ENCODE measurements at regions not wholly inside any gene's neighbourhood (a gene's known extent, or its start where the extent isn't known, plus 50 kb on each side); places are given as distances from the start of the nearest gene placed in this dataset.

GRCh38 chr13:62287764-62288163 lies 872.1 kb upstream of the PCDH20 start:
- H3K9me3 ChIP-seq (ENCODE audit: control extremely low read depth in 1 of 5, control insufficient read depth in 4 of 5, insufficient read depth in 2 of 5, low read depth in 1 of 5, low read length in 4 of 5) = no peaks in the 10 kb centered on the region
- H3K4me3 ChIP-seq (ENCODE audit: control insufficient read depth in 1 of 7, extremely low read depth in 1 of 7, insufficient read depth in 4 of 7, low read depth in 2 of 7, low read length in 6 of 7) = no peak overlapping the region
- DNase-seq = no peak
- H3K27ac ChIP-seq (ENCODE audit: insufficient read depth in 1 of 2, low read depth in 1 of 2, low read length in 2 of 2, poor library complexity in 1 of 2, severe bottlenecking in 2 of 2) = no peak overlapping the region
- POLR2A ChIA-PET = no interaction called here
- H3K27me3 ChIP-seq (replicated peaks in 2 of 5; ENCODE audit: control insufficient read depth in 4 of 5, insufficient read depth in 5 of 5, low read length in 4 of 5) = no peaks in the 10 kb centered on the region
- H3K36me3 ChIP-seq (ENCODE audit: control insufficient read depth in 4 of 4, insufficient read depth in 4 of 4, low read length in 3 of 4) = no peaks in the 10 kb centered on the region
- WGBS (ENCODE audit: insufficient coverage) = 100% methylated on average over 1 of the region's 2 CpGs
- no peaks in the 10 kb centered on the region for H3K4me1 ChIP-seq (ENCODE audit: control extremely low read depth in 1 of 4, control insufficient read depth in 4 of 4, insufficient read depth in 4 of 4, low read length in 3 of 4)
- CTCF ChIA-PET = no interaction called here

DNA sequence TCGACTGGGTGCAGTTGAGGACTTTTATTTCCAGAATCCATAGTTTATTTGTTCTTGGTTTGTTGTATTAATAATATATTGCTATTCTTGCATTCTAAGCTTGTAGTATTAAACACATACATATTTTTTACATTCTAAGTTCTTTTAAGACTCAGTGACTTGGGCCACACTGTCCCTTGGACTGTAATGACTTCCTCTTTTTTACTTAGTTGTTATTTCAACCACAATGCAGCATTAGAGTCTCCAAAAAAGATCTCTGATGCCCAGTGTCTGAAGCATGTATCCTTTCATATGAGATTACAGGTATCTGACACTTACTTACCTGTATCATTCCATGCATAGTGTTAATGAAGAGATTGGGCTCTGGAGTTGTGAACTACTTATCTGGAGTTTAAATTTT lies 864.9 kb upstream of the PCDH20 start:
- H3K4me1 ChIP-seq (ENCODE audit: control extremely low read depth in 1 of 4, control insufficient read depth in 4 of 4, insufficient read depth in 4 of 4, low read length in 3 of 4) = no peaks in the 10 kb centered on the region
- no peak overlapping the region for H3K4me3 ChIP-seq (ENCODE audit: control insufficient read depth in 1 of 7, extremely low read depth in 1 of 7, insufficient read depth in 4 of 7, low read depth in 2 of 7, low read length in 6 of 7)
- H3K36me3 ChIP-seq (ENCODE audit: control insufficient read depth in 4 of 4, insufficient read depth in 4 of 4, low read length in 3 of 4) = no peaks in the 10 kb centered on the region
- no peaks in the 10 kb centered on the region for H3K9me3 ChIP-seq (ENCODE audit: control extremely low read depth in 1 of 5, control insufficient read depth in 4 of 5, insufficient read depth in 2 of 5, low read depth in 1 of 5, low read length in 4 of 5)
- no CpG with 5 or more reads among the region's 1 CpG for WGBS (ENCODE audit: insufficient coverage)
- no peak overlapping the region for H3K27ac ChIP-seq (ENCODE audit: insufficient read depth in 1 of 2, low read depth in 1 of 2, low read length in 2 of 2, poor library complexity in 1 of 2, severe bottlenecking in 2 of 2)
- H3K27me3 ChIP-seq (replicated peaks in 2 of 5; ENCODE audit: control insufficient read depth in 4 of 5, insufficient read depth in 5 of 5, low read length in 4 of 5) = no peaks in the 10 kb centered on the region
- ChIA-PET POLR2A (no interaction called here), CTCF (no interaction called here)
- peak in 2 of 3 donors; percentile 10 to 20 for DNase-seq

DNA sequence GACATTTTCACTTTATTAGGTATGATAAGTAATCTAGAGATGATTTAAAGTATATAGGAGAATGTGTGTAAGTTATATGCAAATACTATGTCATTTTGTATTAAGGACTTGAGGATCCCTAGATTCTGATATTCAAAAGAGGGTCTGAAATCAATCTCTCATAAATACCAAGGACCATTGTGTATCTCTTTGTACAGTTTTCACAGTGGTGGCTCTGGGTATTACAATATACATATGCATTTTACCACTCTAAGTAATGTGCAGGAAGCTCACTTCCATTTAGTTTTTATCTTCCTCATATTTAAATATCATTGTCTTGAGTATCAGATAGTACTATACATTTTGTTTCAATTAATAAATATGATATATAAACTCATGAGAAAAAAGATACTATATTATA lies 862.6 kb upstream of the PCDH20 start:
- Histone ChIP-seq H3K27me3 (replicated peaks in 2 of 5; ENCODE audit: control insufficient read depth in 4 of 5, insufficient read depth in 5 of 5, low read length in 4 of 5) (no peaks in the 10 kb centered on the region), H3K9me3 (ENCODE audit: control extremely low read depth in 1 of 5, control insufficient read depth in 4 of 5, insufficient read depth in 2 of 5, low read depth in 1 of 5, low read length in 4 of 5) (peaks cover 0 to 1% (median 0%) of the 10 kb centered on the region in 5 experiments), H3K4me3 (ENCODE audit: control insufficient read depth in 1 of 7, extremely low read depth in 1 of 7, insufficient read depth in 4 of 7, low read depth in 2 of 7, low read length in 6 of 7) (no peak overlapping the region), H3K27ac (ENCODE audit: insufficient read depth in 1 of 2, low read depth in 1 of 2, low read length in 2 of 2, poor library complexity in 1 of 2, severe bottlenecking in 2 of 2) (no peak overlapping the region), H3K4me1 (ENCODE audit: control extremely low read depth in 1 of 4, control insufficient read depth in 4 of 4, insufficient read depth in 4 of 4, low read length in 3 of 4) (no peaks in the 10 kb centered on the region), H3K36me3 (ENCODE audit: control insufficient read depth in 4 of 4, insufficient read depth in 4 of 4, low read length in 3 of 4) (no peaks in the 10 kb centered on the region)
- ChIA-PET CTCF (no interaction called here), POLR2A (no interaction called here)
- no peak for DNase-seq

DNA sequence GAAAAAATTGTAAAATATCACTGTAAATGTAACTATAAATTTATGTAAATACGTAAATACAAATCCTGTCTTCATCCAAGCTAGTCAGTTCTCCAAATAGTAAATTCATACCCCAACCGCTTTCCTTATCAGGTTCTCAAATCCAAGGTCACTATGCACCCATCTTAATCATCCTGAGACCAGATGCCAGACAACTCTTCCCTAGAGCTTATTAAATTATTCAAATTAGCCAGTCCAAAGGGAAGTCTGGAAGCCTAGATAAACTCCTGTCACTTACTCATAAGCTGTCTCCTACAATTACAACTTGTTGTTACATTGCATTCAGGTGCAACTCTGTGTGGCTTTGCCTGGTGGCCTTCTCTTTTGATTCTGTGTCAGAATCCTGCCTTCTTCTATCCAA lies 836.1 kb upstream of the PCDH20 start:
- Histone ChIP-seq H3K4me3 (ENCODE audit: control insufficient read depth in 1 of 7, extremely low read depth in 1 of 7, insufficient read depth in 4 of 7, low read depth in 2 of 7, low read length in 6 of 7) (no peak overlapping the region), H3K4me1 (ENCODE audit: control extremely low read depth in 1 of 4, control insufficient read depth in 4 of 4, insufficient read depth in 4 of 4, low read length in 3 of 4) (no peaks in the 10 kb centered on the region), H3K27me3 (replicated peaks in 2 of 5; ENCODE audit: control insufficient read depth in 4 of 5, insufficient read depth in 5 of 5, low read length in 4 of 5) (no peaks in the 10 kb centered on the region), H3K9me3 (ENCODE audit: control extremely low read depth in 1 of 5, control insufficient read depth in 4 of 5, insufficient read depth in 2 of 5, low read depth in 1 of 5, low read length in 4 of 5) (no peaks in the 10 kb centered on the region), H3K27ac (ENCODE audit: insufficient read depth in 1 of 2, low read depth in 1 of 2, low read length in 2 of 2, poor library complexity in 1 of 2, severe bottlenecking in 2 of 2) (no peak overlapping the region), H3K36me3 (ENCODE audit: control insufficient read depth in 4 of 4, insufficient read depth in 4 of 4, low read length in 3 of 4) (no peaks in the 10 kb centered on the region)
- no peak for DNase-seq
- 100% methylated on average over 1 of the region's 2 CpGs for WGBS (ENCODE audit: insufficient coverage)
- POLR2A ChIA-PET = no interaction called here
- CTCF ChIA-PET = interaction anchor here (1.1 kb wide), 1 partner anchor 10 kb away, joined by 5 read pairs; no protein-coding TSS in a partner anchor

DNA sequence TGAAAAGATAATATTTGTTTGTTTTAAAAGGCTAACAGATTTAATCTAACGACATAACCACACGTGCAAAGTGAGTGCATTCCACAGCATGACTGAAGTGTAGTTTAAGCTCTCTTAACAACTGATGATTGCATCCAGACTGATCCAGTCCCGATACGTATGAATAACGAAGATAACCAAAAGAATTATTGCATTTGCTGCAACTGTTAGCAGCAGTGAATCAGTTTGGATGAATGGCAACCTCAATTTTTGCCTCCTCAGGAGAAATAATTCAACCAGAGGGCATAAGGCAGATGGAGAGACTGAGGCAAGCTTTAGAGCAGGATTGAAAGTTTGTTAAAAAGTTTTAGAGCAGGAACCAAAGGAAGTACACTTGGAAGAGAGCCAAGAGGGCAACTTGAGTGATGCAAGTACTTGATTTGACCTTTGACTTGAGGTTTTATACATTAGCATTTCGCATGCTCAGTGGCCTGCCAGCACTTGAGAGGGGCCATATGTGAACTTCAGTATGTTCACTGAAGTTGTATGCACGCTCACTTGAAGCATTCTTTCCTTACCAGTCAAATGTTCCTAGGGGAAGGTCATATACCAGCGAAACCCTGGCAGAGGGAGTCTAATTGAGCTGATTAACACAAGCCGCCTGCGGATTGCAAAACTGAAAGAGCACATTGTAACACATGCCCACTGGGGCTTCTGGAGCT lies 835.0 kb upstream of the PCDH20 start:
- POLR2A ChIA-PET = no interaction called here
- 94% methylated on average over 10 of the region's 10 CpGs for WGBS (ENCODE audit: insufficient coverage)
- DNase-seq = no peak

GRCh38 chr13:62246581-62246980 lies 830.9 kb upstream of the PCDH20 start:
- H3K9me3 ChIP-seq (ENCODE audit: control extremely low read depth in 1 of 5, control insufficient read depth in 4 of 5, insufficient read depth in 2 of 5, low read depth in 1 of 5, low read length in 4 of 5) = no peaks in the 10 kb centered on the region
- H3K36me3 ChIP-seq (ENCODE audit: control insufficient read depth in 4 of 4, insufficient read depth in 4 of 4, low read length in 3 of 4) = no peaks in the 10 kb centered on the region
- H3K4me3 ChIP-seq (ENCODE audit: control insufficient read depth in 1 of 7, extremely low read depth in 1 of 7, insufficient read depth in 4 of 7, low read depth in 2 of 7, low read length in 6 of 7) = no peak overlapping the region
- ChIA-PET CTCF (no interaction called here), POLR2A (no interaction called here)
- WGBS (ENCODE audit: insufficient coverage) = no CpG with 5 or more reads among the region's 1 CpG
- no peaks in the 10 kb centered on the region for H3K4me1 ChIP-seq (ENCODE audit: control extremely low read depth in 1 of 4, control insufficient read depth in 4 of 4, insufficient read depth in 4 of 4, low read length in 3 of 4)
- H3K27me3 ChIP-seq (replicated peaks in 2 of 5; ENCODE audit: control insufficient read depth in 4 of 5, insufficient read depth in 5 of 5, low read length in 4 of 5) = no peaks in the 10 kb centered on the region
- DNase-seq = no peak
- no peak overlapping the region for H3K27ac ChIP-seq (ENCODE audit: insufficient read depth in 1 of 2, low read depth in 1 of 2, low read length in 2 of 2, poor library complexity in 1 of 2, severe bottlenecking in 2 of 2)

More for the DNA sequence above, 835.0 kb upstream of the PCDH20 start:
- Histone ChIP-seq H3K27me3 (replicated peaks in 2 of 5; ENCODE audit: control insufficient read depth in 4 of 5, insufficient read depth in 5 of 5, low read length in 4 of 5) (no peaks in the 10 kb centered on the region), H3K9me3 (ENCODE audit: control extremely low read depth in 1 of 5, control insufficient read depth in 4 of 5, insufficient read depth in 2 of 5, low read depth in 1 of 5, low read length in 4 of 5) (no peaks in the 10 kb centered on the region), H3K4me1 (ENCODE audit: control extremely low read depth in 1 of 4, control insufficient read depth in 4 of 4, insufficient read depth in 4 of 4, low read length in 3 of 4) (no peaks in the 10 kb centered on the region), H3K4me3 (ENCODE audit: control insufficient read depth in 1 of 7, extremely low read depth in 1 of 7, insufficient read depth in 4 of 7, low read depth in 2 of 7, low read length in 6 of 7) (no peak overlapping the region), H3K27ac (ENCODE audit: insufficient read depth in 1 of 2, low read depth in 1 of 2, low read length in 2 of 2, poor library complexity in 1 of 2, severe bottlenecking in 2 of 2) (no peak overlapping the region), H3K36me3 (ENCODE audit: control insufficient read depth in 4 of 4, insufficient read depth in 4 of 4, low read length in 3 of 4) (no peaks in the 10 kb centered on the region)
- CTCF ChIA-PET = no interaction called here

- H3K9me3 ChIP-seq (ENCODE audit: control extremely low read depth in 1 of 5, control insufficient read depth in 4 of 5, insufficient read depth in 2 of 5, low read depth in 1 of 5, low read length in 4 of 5) = no peaks in the 10 kb centered on the region
- CTCF ChIA-PET = no interaction called here
- no peak for DNase-seq
- no peaks in the 10 kb centered on the region for H3K27me3 ChIP-seq (replicated peaks in 2 of 5; ENCODE audit: control insufficient read depth in 4 of 5, insufficient read depth in 5 of 5, low read length in 4 of 5)
- H3K4me3 ChIP-seq (ENCODE audit: control insufficient read depth in 1 of 7, extremely low read depth in 1 of 7, insufficient read depth in 4 of 7, low read depth in 2 of 7, low read length in 6 of 7) = no peak overlapping the region
- H3K27ac ChIP-seq (ENCODE audit: insufficient read depth in 1 of 2, low read depth in 1 of 2, low read length in 2 of 2, poor library complexity in 1 of 2, severe bottlenecking in 2 of 2) = no peak overlapping the region
- no peaks in the 10 kb centered on the region for H3K4me1 ChIP-seq (ENCODE audit: control extremely low read depth in 1 of 4, control insufficient read depth in 4 of 4, insufficient read depth in 4 of 4, low read length in 3 of 4)
- WGBS (ENCODE audit: insufficient coverage) = 88% methylated on average over 2 of the region's 2 CpGs
- no peaks in the 10 kb centered on the region for H3K36me3 ChIP-seq (ENCODE audit: control insufficient read depth in 4 of 4, insufficient read depth in 4 of 4, low read length in 3 of 4)
- POLR2A ChIA-PET = no interaction called here
These were observed 827.5 kb upstream of the PCDH20 start for GRCh38 chr13:62243106-62243505.
